IMR-90 (cell line): ENCODE measurements at regions not wholly inside any gene's neighbourhood (a gene's known extent, or its start where the extent isn't known, plus 50 kb on each side); places are given as distances from the start of the nearest gene placed in this dataset.

Source experiments
- ATAC-seq: fragments of 200-7000 bp; cut with Tn5 transposase; 2 replicates; pipeline ENCODE4 v1.9.1; 2020; ENCODE audit warnings: low read depth, mild to moderate bottlenecking, moderate library complexity
- BruUV-seq: library from RNA; stranded (reverse); fragments of 400-500 nt; replicated peaks from 2 replicates; lab custom pipeline; 2021; lab: Mats Ljungman, UMichigan
- CTCF ChIA-PET: fragments of 300-600 bp; formaldehyde crosslinking; extraction: SDS; loops from one replicate; lab custom pipeline; 2021; ENCODE audit warnings: antibody characterized with exemption; lab: Yijun Ruan, JAX
- POLR2A ChIA-PET: fragments of 300-600 bp; sonication (Branson Sonifier 250); formaldehyde crosslinking; loops from one replicate; lab custom pipeline; 2022; ENCODE audit warnings: antibody characterized with exemption; ENCODE audit not compliant: unreplicated experiment; lab: Charles Lee
- DNase-seq: peaks from one replicate; pipeline ENCODE4 v3.0.0; 2013
- H2AFZ ChIP-seq: replicated peaks from 2 replicates; pipeline ENCODE3; 2013; ENCODE audit warnings: low read length, mild to moderate bottlenecking; ENCODE audit not compliant: poor library complexity
- H2AK5ac ChIP-seq: 2 replicates; pipeline ENCODE4 v1.6.1; 2013; ENCODE audit warnings: low read depth, low read length, inconsistent platforms
- H2AK9ac ChIP-seq: replicated peaks from 2 replicates; pipeline ENCODE3; 2013; ENCODE audit warnings: mild to moderate bottlenecking, low read depth, low read length, moderate library complexity; ENCODE audit not compliant: poor library complexity
- H2BK120ac ChIP-seq: 2 replicates; pipeline ENCODE4 v1.6.1; 2013; ENCODE audit warnings: low read depth, low read length, inconsistent platforms
- H2BK15ac ChIP-seq: 3 replicates; pipeline ENCODE4 v1.6.1; 2013; ENCODE audit warnings: low read depth, low read length, inconsistent platforms
- H2BK20ac ChIP-seq: 2 replicates; pipeline ENCODE4 v1.6.1; 2013; ENCODE audit warnings: low read depth, mild to moderate bottlenecking, inconsistent platforms, low read length, moderate library complexity
- H2BK5ac ChIP-seq: 2 replicates; pipeline ENCODE4 v1.6.1; 2013; ENCODE audit warnings: mild to moderate bottlenecking, low read depth, low read length, inconsistent platforms; ENCODE audit not compliant: poor library complexity, severe bottlenecking
- H3K14ac ChIP-seq: replicated peaks from 2 replicates; pipeline ENCODE4 v1.6.1; 2013; ENCODE audit warnings: low read depth, low read length, inconsistent platforms
- H3K18ac ChIP-seq: 2 replicates; pipeline ENCODE4 v1.6.1; 2013; ENCODE audit warnings: low read depth, low read length, control low read depth
- H3K23ac ChIP-seq: 2 replicates; pipeline ENCODE4 v1.6.1; 2013; ENCODE audit warnings: low read depth, low read length, inconsistent platforms
- H3K27ac ChIP-seq: 2 replicates; pipeline ENCODE4 v1.5.1; 2013; ENCODE audit warnings: mild to moderate bottlenecking, control low read depth, low read length; ENCODE audit not compliant: insufficient read depth
- H3K27me3 ChIP-seq: 2 replicates; pipeline ENCODE4 v1.6.1; 2013; ENCODE audit warnings: low read length; ENCODE audit not compliant: control insufficient read depth, insufficient read depth
- H3K36me3 ChIP-seq: 2 replicates; pipeline ENCODE4 v1.6.1; 2013; ENCODE audit warnings: low read length, mixed read lengths; ENCODE audit not compliant: control insufficient read depth, insufficient read depth
- H3K4ac ChIP-seq: 2 replicates; pipeline ENCODE4 v1.6.1; 2013; ENCODE audit warnings: low read depth, low read length, inconsistent platforms
- H3K4me1 ChIP-seq: 2 replicates; pipeline ENCODE4 v1.6.1; 2013; ENCODE audit warnings: low read length, mixed read lengths; ENCODE audit not compliant: control insufficient read depth, insufficient read depth
- H3K4me2 ChIP-seq: 2 replicates; pipeline ENCODE4 v1.6.1; 2013; ENCODE audit warnings: low read depth, mild to moderate bottlenecking, control low read depth, low read length, moderate library complexity
- H3K4me3 ChIP-seq: 2 replicates; pipeline ENCODE4 v1.5.1; 2013; ENCODE audit warnings: low read depth, mild to moderate bottlenecking, control low read depth, low read length, moderate library complexity; ENCODE audit not compliant: insufficient read depth
- H3K56ac ChIP-seq: 2 replicates; pipeline ENCODE4 v1.6.1; 2013; ENCODE audit warnings: low read length, inconsistent platforms; ENCODE audit not compliant: insufficient read depth; ENCODE audit errors: extremely low read depth
- H3K79me1 ChIP-seq, 2 experiments: 2 replicates each; pipeline ENCODE4 v1.6.1; 2013; ENCODE audit warnings: low read length in 2 of 2, inconsistent platforms in 1 of 2, low read depth in 1 of 2
- H3K9ac ChIP-seq: 2 replicates; pipeline ENCODE4 v1.6.1; 2013; ENCODE audit warnings: low read depth, low read length, control low read depth
- H3K9me1 ChIP-seq: 2 replicates; pipeline ENCODE4 v1.6.1; 2013; ENCODE audit warnings: low read length, inconsistent platforms; ENCODE audit not compliant: insufficient read depth
- H3K9me3 ChIP-seq: 2 replicates; pipeline ENCODE4 v1.6.1; 2013; ENCODE audit warnings: low read length; ENCODE audit not compliant: control insufficient read depth, insufficient read depth
- H4K20me1 ChIP-seq: 2 replicates; pipeline ENCODE4 v1.6.1; 2013; ENCODE audit warnings: low read length, inconsistent platforms; ENCODE audit not compliant: insufficient read depth
- H4K5ac ChIP-seq: 2 replicates; pipeline ENCODE4 v1.6.1; 2013; ENCODE audit warnings: mild to moderate bottlenecking, low read depth, low read length, control low read depth
- H4K8ac ChIP-seq, 2 experiments: 2 replicates each; pipeline ENCODE4 v1.6.1; 2013; ENCODE audit warnings: low read depth in 2 of 2, low read length in 2 of 2, control low read depth in 1 of 2, inconsistent platforms in 1 of 2
- H4K91ac ChIP-seq: 2 replicates; pipeline ENCODE4 v1.6.1; 2013; ENCODE audit warnings: low read depth, low read length, inconsistent platforms; ENCODE audit not compliant: insufficient read depth
- CEBPB ChIP-seq: IDR thresholded peaks from 2 replicates; pipeline ENCODE4 v1.6.1; 2012; ENCODE audit warnings: low read depth, low read length, improper control_type of control experiment
- CHD1 ChIP-seq: IDR thresholded peaks from 2 replicates; pipeline ENCODE4 v1.6.1; 2012; ENCODE audit warnings: low read depth, low read length, improper control_type of control experiment
- CTCF ChIP-seq: conservative IDR thresholded peaks from 2 replicates; pipeline ENCODE4 v1.5.1; 2012; ENCODE audit warnings: mild to moderate bottlenecking, low read depth, low read length, improper control_type of control experiment
- MAFK ChIP-seq: IDR thresholded peaks from 2 replicates; pipeline ENCODE4 v1.6.1; 2012; ENCODE audit warnings: low read depth, low read length, improper control_type of control experiment
- MXI1 ChIP-seq: IDR thresholded peaks from 2 replicates; pipeline ENCODE4 v1.6.1; 2012; ENCODE audit warnings: low read depth, mild to moderate bottlenecking, low read length, moderate library complexity, borderline replicate concordance
- POLR2A ChIP-seq: IDR thresholded peaks from 2 replicates; pipeline ENCODE4 v1.6.1; 2012; ENCODE audit warnings: mild to moderate bottlenecking, low read depth, low read length
- RAD21 ChIP-seq: IDR thresholded peaks from 2 replicates; pipeline ENCODE4 v1.6.1; 2012; ENCODE audit warnings: low read length, improper control_type of control experiment
- RCOR1 ChIP-seq: IDR thresholded peaks from 2 replicates; pipeline ENCODE4 v1.6.1; 2012; ENCODE audit warnings: mild to moderate bottlenecking, low read length, improper control_type of control experiment; ENCODE audit not compliant: insufficient replicate concordance
- RFX5 ChIP-seq: IDR thresholded peaks from 2 replicates; pipeline ENCODE4 v1.8.0; 2012; ENCODE audit warnings: low read depth, mild to moderate bottlenecking, low read length, moderate library complexity
- SMC3 ChIP-seq: fragments of 150-350 bp; IDR thresholded peaks from 2 replicates; pipeline ENCODE4 v1.6.1; 2016; ENCODE audit warnings: low read depth, mild to moderate bottlenecking, antibody characterized with exemption, low read length, moderate library complexity
- USF2 ChIP-seq: fragments of 150-350 bp; IDR thresholded peaks from 2 replicates; pipeline ENCODE4 v1.6.1; 2017; ENCODE audit warnings: mild to moderate bottlenecking, antibody characterized with exemption, low read length, low read depth
- WGBS, 2 experiments: methylation state at CpG; one replicate each; pipeline versions ENCODE4 v1.1.5 to v1.1.7; 2013; ENCODE audit warnings: missing lambda C conversion rate in 2 of 2; ENCODE audit not compliant: insufficient read length in 1 of 2; ENCODE audit errors: extremely low coverage in 2 of 2; 5-methylcytosine and 5-hydroxymethylcytosine counted together
- dilution Hi-C: fragments of 300-500 bp; cut with HindIII; formaldehyde crosslinking; loops from one replicate; pipeline ENCODE4 v1.14.3; 2018; ENCODE audit warnings: low sequenced_read_pairs; ENCODE audit not compliant: unreplicated experiment
- in situ Hi-C: fragments of 300-500 bp; cut with MboI; formaldehyde crosslinking; loops from 3 replicates; pipeline ENCODE4 v1.14.3; 2019; ENCODE audit warnings: low sequenced_read_pairs, inconsistent platforms, mixed read lengths
- intact Hi-C: fragments of 100-400 bp; cut with micrococcal nuclease; formaldehyde crosslinking; loops from 2 replicates; pipeline ENCODE4 v1.10.0; 2022

- Histone ChIP-seq H2BK15ac (no peak overlapping the region), H3K9ac (no peak overlapping the region), H3K4me2 (no peak overlapping the region), H3K27me3 (no peaks in the 10 kb centered on the region), H3K27ac (no peak overlapping the region), H3K9me3 (no peaks in the 10 kb centered on the region), H3K14ac (no peak overlapping the region), H2AFZ (no peak overlapping the region), H3K18ac (no peak overlapping the region), H4K20me1 (no peaks in the 10 kb centered on the region), H2BK120ac (no peak overlapping the region), H4K91ac (no peak overlapping the region), H2BK5ac (no peak overlapping the region), H4K8ac (no peak overlapping the region), H2BK20ac (no peak overlapping the region), H3K9me1 (no peaks in the 10 kb centered on the region), H2AK9ac (no peak overlapping the region), H4K5ac (no peak overlapping the region), H3K4me3 (no peak overlapping the region), H3K79me1 (no peaks in the 10 kb centered on the region), H2AK5ac (no peak overlapping the region), H3K36me3 (no peaks in the 10 kb centered on the region), H3K56ac (no peak overlapping the region), H3K4me1 (no peaks in the 10 kb centered on the region), H3K4ac (no peak overlapping the region), H3K23ac (no peak overlapping the region)
- WGBS, 2 experiments: no CpG with 5 or more reads among the region's 6 CpGs
- ChIA-PET CTCF (no interaction called here), POLR2A (no interaction called here)
- intact Hi-C loops (no loop called here), dilution Hi-C loops (no loop called here), in situ Hi-C loops (no loop called here)
- TF ChIP-seq CHD1 (no peak), RFX5 (no peak), POLR2A (no peak), USF2 (no peak), CEBPB (no peak), RCOR1 (no peak), MAFK (no peak), SMC3 (no peak), MXI1 (no peak), RAD21 (no peak), CTCF (no peak)
- DNase-seq (no peak), ATAC-seq (no peak)
- no TSS peak for BruUV-seq
Measured at GRCh38 chr2:7403092-7403775, 486.0 kb downstream of the RNF144A start.
